B cell (primary cell): ENCODE measurements at regions not wholly inside any gene's neighbourhood (a gene's known extent, or its start where the extent isn't known, plus 50 kb on each side); places are given as distances from the start of the nearest gene placed in this dataset.

Source experiments
- CTCF ChIP-seq: fragments of 200-600 bp; IDR thresholded peaks from one replicate; pipeline ENCODE4 v1.8.0; 2022; ENCODE audit warnings: antibody characterized with exemption, mild to moderate bottlenecking
- EZH2 ChIP-seq: IDR thresholded peaks from 2 replicates; pipeline ENCODE4 v1.6.1; 2012; ENCODE audit warnings: borderline replicate concordance, low read depth, mild to moderate bottlenecking, moderate library complexity, low read length; ENCODE audit not compliant: insufficient read depth, poor library complexity, severe bottlenecking

GRCh38 chr20:47863981-47864380 lies 78.7 kb upstream of the SULF2 start:
- TF ChIP-seq CTCF (no peak), EZH2 (no peak)
